Pulmonary artery endothelial cell (primary cell): ENCODE measurements at regions not wholly inside any gene's neighbourhood (a gene's known extent, or its start where the extent isn't known, plus 50 kb on each side); places are given as distances from the start of the nearest gene placed in this dataset.
"Not testable (repeated sequence)": the region's sequence is repeated elsewhere in the genome, so short reads cannot be mapped to it uniquely, and the experiment has no call there.

ENCODE experiments used
- DNase-seq: peaks from one replicate; pipeline ENCODE4 v3.0.0-alpha.2; 2011; ENCODE audit warnings: low read depth, low spot score

GRCh38 chr1:192418552-192419285 is 101.9 kb downstream of the RGS21 start:
- no peak for DNase-seq

- no peak for DNase-seq
These were observed 113.9 kb downstream of the RGS21 start for GRCh38 chr1:192430644-192431043.

GRCh38 chr1:192435704-192436103 is 118.9 kb downstream of the RGS21 start:
- no peak for DNase-seq

GRCh38 chr1:192436441-192437078 is 119.8 kb downstream of the RGS21 start:
- no peak for DNase-seq

- DNase-seq: no peak
These were observed 121.9 kb downstream of the RGS21 start for GRCh38 chr1:192438737-192439136.

- no peak for DNase-seq
These were observed 122.7 kb downstream of the RGS21 start for GRCh38 chr1:192439373-192440025.

GRCh38 chr1:192441492-192441891 is 124.7 kb downstream of the RGS21 start:
- DNase-seq: no peak

GRCh38 chr1:192442736-192443135 is 125.9 kb downstream of the RGS21 start:
- no peak for DNase-seq

GRCh38 chr1:192443616-192444015 is 126.8 kb downstream of the RGS21 start:
- no peak for DNase-seq

GRCh38 chr1:192445241-192445640 is 128.4 kb downstream of the RGS21 start:
- no peak for DNase-seq

GRCh38 chr1:192445839-192446489 is 129.2 kb downstream of the RGS21 start:
- no peak for DNase-seq

GRCh38 chr1:192448026-192448578 is 127.5 kb upstream of the RGS1 start:
- no peak for DNase-seq

- DNase-seq: no peak
These were observed 122.1 kb upstream of the RGS1 start for GRCh38 chr1:192453360-192453992.

GRCh38 chr1:192459467-192459866 is 116.1 kb upstream of the RGS1 start:
- DNase-seq: no peak

GRCh38 chr1:192461684-192462083 is 113.9 kb upstream of the RGS1 start:
- DNase-seq: no peak

- DNase-seq: no peak
These were observed 113.0 kb upstream of the RGS1 start for GRCh38 chr1:192462616-192463015.

GRCh38 chr1:192463661-192464060 is 111.9 kb upstream of the RGS1 start:
- DNase-seq: no peak

- not testable (repeated sequence) for DNase-seq
These were observed 110.4 kb upstream of the RGS1 start for GRCh38 chr1:192465221-192465620.

- no peak for DNase-seq
These were observed 101.4 kb upstream of the RGS1 start for GRCh38 chr1:192474080-192474683.

GRCh38 chr1:192475329-192475728 is 100.2 kb upstream of the RGS1 start:
- DNase-seq: no peak

GRCh38 chr1:192475970-192476369 is 99.6 kb upstream of the RGS1 start:
- DNase-seq: no peak
